GM21723 (cell line): ENCODE measurements at regions not wholly inside any gene's neighbourhood (a gene's known extent, or its start where the extent isn't known, plus 50 kb on each side); places are given as distances from the start of the nearest gene placed in this dataset.
"Not testable (repeated sequence)": the region's sequence is repeated elsewhere in the genome, so short reads cannot be mapped to it uniquely, and the experiment has no call there.

ENCODE experiments used
- ATAC-seq: cut with Tn5 transposase; IDR thresholded peaks from one replicate; pipeline ENCODE4 v1.9.1; 2021; ENCODE audit warnings: mild to moderate bottlenecking, moderate library complexity; ENCODE audit not compliant: unreplicated experiment

GRCh38 chr4:91653067-91653466 lies 650.7 kb upstream of the GRID2 start:
- no peak for ATAC-seq

GRCh38 chr4:91681091-91681490 lies 622.7 kb upstream of the GRID2 start:
- ATAC-seq: no peak

GRCh38 chr4:91681544-91681943 lies 622.2 kb upstream of the GRID2 start:
- no peak for ATAC-seq

GRCh38 chr4:91684955-91685354 lies 618.8 kb upstream of the GRID2 start:
- ATAC-seq: no peak

- ATAC-seq: no peak
Measured at GRCh38 chr4:91688413-91688812, 615.4 kb upstream of the GRID2 start.

GRCh38 chr4:91699691-91700090 lies 604.1 kb upstream of the GRID2 start:
- ATAC-seq: not testable (repeated sequence)

- ATAC-seq: no peak
Measured at GRCh38 chr4:91729851-91730250, 573.9 kb upstream of the GRID2 start.

GRCh38 chr4:91734682-91735081 lies 569.1 kb upstream of the GRID2 start:
- no peak for ATAC-seq

- not testable (repeated sequence) for ATAC-seq
Measured at GRCh38 chr4:91738831-91739230, 564.9 kb upstream of the GRID2 start.

- no peak for ATAC-seq
Measured at GRCh38 chr4:91746551-91746950, 557.2 kb upstream of the GRID2 start.

- no peak for ATAC-seq
Measured at GRCh38 chr4:91751961-91752360, 551.8 kb upstream of the GRID2 start.

- ATAC-seq: no peak
Measured at GRCh38 chr4:91754716-91755115, 549.0 kb upstream of the GRID2 start.

- ATAC-seq: no peak
Measured at GRCh38 chr4:91758487-91758886, 545.3 kb upstream of the GRID2 start.

GRCh38 chr4:91764085-91764484 lies 539.7 kb upstream of the GRID2 start:
- no peak for ATAC-seq

GRCh38 chr4:91769912-91770311 lies 533.9 kb upstream of the GRID2 start:
- no peak for ATAC-seq

GRCh38 chr4:91791631-91792030 lies 512.1 kb upstream of the GRID2 start:
- ATAC-seq: not testable (repeated sequence)

GRCh38 chr4:91795947-91796346 lies 507.8 kb upstream of the GRID2 start:
- ATAC-seq: no peak

GRCh38 chr4:91812319-91812718 lies 491.4 kb upstream of the GRID2 start:
- ATAC-seq: no peak

GRCh38 chr4:91824773-91825172 lies 479.0 kb upstream of the GRID2 start:
- no peak for ATAC-seq

- no peak for ATAC-seq
Measured at GRCh38 chr4:91826186-91826585, 477.6 kb upstream of the GRID2 start.

- no peak for ATAC-seq
Measured at GRCh38 chr4:91827914-91828313, 475.9 kb upstream of the GRID2 start.

GRCh38 chr4:91829531-91829930 lies 474.2 kb upstream of the GRID2 start:
- ATAC-seq: no peak

GRCh38 chr4:91830681-91831395 lies 472.9 kb upstream of the GRID2 start:
- no peak for ATAC-seq
